ENCODE measurements at regions not wholly inside any gene's neighbourhood (a gene's known extent, or its start where the extent isn't known, plus 50 kb on each side); places are given as distances from the start of the nearest gene placed in this dataset.

DNA sequence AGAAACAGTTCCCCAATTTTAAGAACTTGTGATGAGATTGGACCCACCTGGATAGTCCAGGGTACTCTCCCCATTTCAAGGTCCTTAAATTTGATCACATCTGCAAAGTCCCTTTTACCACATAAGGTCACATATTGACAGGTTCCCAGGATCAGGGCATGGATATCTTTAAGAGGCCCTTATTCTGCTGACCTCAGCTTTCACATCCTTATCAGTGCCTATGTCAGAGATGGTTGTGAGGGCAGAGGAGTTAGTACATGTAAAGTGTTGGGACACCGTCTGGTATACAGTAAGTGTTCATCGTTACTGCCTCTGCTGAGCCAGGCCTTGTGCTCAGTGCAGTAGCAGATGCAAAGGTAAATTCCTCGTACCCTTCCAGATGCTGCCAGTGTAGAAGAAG, 375.4 kb upstream of the ASIC2 start:
- no peaks in the 10 kb centered on the region for H3K79me2 ChIP-seq (ENCODE audit: insufficient read depth, low read length)
- H3K36me3 ChIP-seq (ENCODE audit: insufficient read depth, low read length), result no peaks in the 10 kb centered on the region
- no peaks in the 10 kb centered on the region for H3K27me3 ChIP-seq (ENCODE audit: insufficient read depth, low read length)
- TF ChIP-seq, protein P1, sequence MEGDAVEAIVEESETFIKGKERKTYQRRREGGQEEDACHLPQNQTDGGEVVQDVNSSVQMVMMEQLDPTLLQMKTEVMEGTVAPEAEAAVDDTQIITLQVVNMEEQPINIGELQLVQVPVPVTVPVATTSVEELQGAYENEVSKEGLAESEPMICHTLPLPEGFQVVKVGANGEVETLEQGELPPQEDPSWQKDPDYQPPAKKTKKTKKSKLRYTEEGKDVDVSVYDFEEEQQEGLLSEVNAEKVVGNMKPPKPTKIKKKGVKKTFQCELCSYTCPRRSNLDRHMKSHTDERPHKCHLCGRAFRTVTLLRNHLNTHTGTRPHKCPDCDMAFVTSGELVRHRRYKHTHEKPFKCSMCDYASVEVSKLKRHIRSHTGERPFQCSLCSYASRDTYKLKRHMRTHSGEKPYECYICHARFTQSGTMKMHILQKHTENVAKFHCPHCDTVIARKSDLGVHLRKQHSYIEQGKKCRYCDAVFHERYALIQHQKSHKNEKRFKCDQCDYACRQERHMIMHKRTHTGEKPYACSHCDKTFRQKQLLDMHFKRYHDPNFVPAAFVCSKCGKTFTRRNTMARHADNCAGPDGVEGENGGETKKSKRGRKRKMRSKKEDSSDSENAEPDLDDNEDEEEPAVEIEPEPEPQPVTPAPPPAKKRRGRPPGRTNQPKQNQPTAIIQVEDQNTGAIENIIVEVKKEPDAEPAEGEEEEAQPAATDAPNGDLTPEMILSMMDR (IDR thresholded peaks at IDR 0.05; ENCODE audit: extremely low read depth, low read depth, low read length), result no peak
- H3K4me3 ChIP-seq (ENCODE audit: insufficient read depth, low read length), result no peak overlapping the region
- H3K9me3 ChIP-seq (ENCODE audit: low read depth, low read length), result no peaks in the 10 kb centered on the region
- H2AFZ ChIP-seq (ENCODE audit: low read length), result no peak overlapping the region
- no peak overlapping the region for H3K4me2 ChIP-seq (ENCODE audit: insufficient read depth, low read length)
- no peak for DNase-seq (ENCODE audit: insufficient read length, low spot score, missing footprints)
- H3K4me1 ChIP-seq (ENCODE audit: insufficient read depth, low read length), result no peaks in the 10 kb centered on the region
- no peak overlapping the region for H3K27ac ChIP-seq (ENCODE audit: low read depth, low read length)
- no peaks in the 10 kb centered on the region for H4K20me1 ChIP-seq (ENCODE audit: insufficient read depth, low read length)

DNA sequence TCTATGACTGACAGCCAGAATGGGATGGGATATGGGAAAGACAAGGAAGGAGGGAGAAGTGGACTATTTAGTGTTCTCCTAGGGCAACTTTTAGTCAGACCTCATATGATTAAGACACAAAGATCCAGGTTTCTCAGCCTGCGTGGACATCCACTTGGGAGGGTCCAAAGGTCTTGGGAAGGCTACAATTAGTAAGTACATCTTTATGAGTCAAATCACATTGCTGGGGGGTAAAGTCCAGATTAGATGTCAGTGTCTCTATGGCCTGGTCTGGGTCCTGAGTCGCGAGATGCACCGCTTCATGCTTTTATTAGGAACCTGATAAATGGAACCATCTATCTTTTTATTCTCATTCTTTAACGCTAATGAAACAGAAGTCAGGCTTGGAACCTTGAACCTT, 378.4 kb upstream of the ASIC2 start:
- H3K27ac ChIP-seq (ENCODE audit: low read depth, low read length), result no peak overlapping the region
- H2AFZ ChIP-seq (ENCODE audit: low read length), result no peak overlapping the region
- H3K36me3 ChIP-seq (ENCODE audit: insufficient read depth, low read length), result no peaks in the 10 kb centered on the region
- H3K79me2 ChIP-seq (ENCODE audit: insufficient read depth, low read length), result no peaks in the 10 kb centered on the region
- no peaks in the 10 kb centered on the region for H3K9me3 ChIP-seq (ENCODE audit: low read depth, low read length)
- H4K20me1 ChIP-seq (ENCODE audit: insufficient read depth, low read length), result no peaks in the 10 kb centered on the region
- no peaks in the 10 kb centered on the region for H3K27me3 ChIP-seq (ENCODE audit: insufficient read depth, low read length)
- TF ChIP-seq, protein P1 (IDR thresholded peaks at IDR 0.05; ENCODE audit: extremely low read depth, low read depth, low read length), result no peak
- H3K4me2 ChIP-seq (ENCODE audit: insufficient read depth, low read length), result no peak overlapping the region
- DNase-seq (ENCODE audit: insufficient read length, low spot score, missing footprints), result no peak
- no peaks in the 10 kb centered on the region for H3K4me1 ChIP-seq (ENCODE audit: insufficient read depth, low read length)
- H3K4me3 ChIP-seq (ENCODE audit: insufficient read depth, low read length), result no peak overlapping the region

DNA sequence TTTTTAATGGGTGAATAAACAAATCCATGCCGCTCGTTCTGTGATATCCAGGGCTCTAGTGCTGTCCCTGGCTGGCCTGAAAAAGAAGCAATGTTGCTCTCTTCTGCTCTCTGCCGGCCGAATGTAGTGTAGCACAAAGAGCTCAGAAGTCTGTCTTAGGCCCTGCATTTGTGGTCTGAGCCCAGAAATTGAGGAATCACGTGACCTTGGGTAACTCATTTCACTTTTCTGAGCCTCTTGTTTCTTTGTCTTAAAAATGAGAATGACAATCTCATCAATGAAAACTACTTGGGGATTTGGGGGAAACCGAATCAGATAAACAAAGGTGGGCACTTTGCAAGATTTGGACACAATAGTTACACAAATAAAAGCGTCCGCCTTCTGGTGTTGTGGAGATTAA, 381.6 kb upstream of the ASIC2 start:
- H2AFZ ChIP-seq (ENCODE audit: low read length), result no peak overlapping the region
- TF ChIP-seq, protein P1 (IDR thresholded peaks at IDR 0.05; ENCODE audit: extremely low read depth, low read depth, low read length), result peak; percentile 62
- H3K9me3 ChIP-seq (ENCODE audit: low read depth, low read length), result no peaks in the 10 kb centered on the region
- H3K4me1 ChIP-seq (ENCODE audit: insufficient read depth, low read length), result no peaks in the 10 kb centered on the region
- no peaks in the 10 kb centered on the region for H3K36me3 ChIP-seq (ENCODE audit: insufficient read depth, low read length)
- H3K4me3 ChIP-seq (ENCODE audit: insufficient read depth, low read length), result no peak overlapping the region
- DNase-seq (ENCODE audit: insufficient read length, low spot score, missing footprints), result no peak
- H3K4me2 ChIP-seq (ENCODE audit: insufficient read depth, low read length), result no peak overlapping the region
- no peak overlapping the region for H3K27ac ChIP-seq (ENCODE audit: low read depth, low read length)
- H3K27me3 ChIP-seq (ENCODE audit: insufficient read depth, low read length), result no peaks in the 10 kb centered on the region
- H3K79me2 ChIP-seq (ENCODE audit: insufficient read depth, low read length), result no peaks in the 10 kb centered on the region
- H4K20me1 ChIP-seq (ENCODE audit: insufficient read depth, low read length), result no peaks in the 10 kb centered on the region

DNA sequence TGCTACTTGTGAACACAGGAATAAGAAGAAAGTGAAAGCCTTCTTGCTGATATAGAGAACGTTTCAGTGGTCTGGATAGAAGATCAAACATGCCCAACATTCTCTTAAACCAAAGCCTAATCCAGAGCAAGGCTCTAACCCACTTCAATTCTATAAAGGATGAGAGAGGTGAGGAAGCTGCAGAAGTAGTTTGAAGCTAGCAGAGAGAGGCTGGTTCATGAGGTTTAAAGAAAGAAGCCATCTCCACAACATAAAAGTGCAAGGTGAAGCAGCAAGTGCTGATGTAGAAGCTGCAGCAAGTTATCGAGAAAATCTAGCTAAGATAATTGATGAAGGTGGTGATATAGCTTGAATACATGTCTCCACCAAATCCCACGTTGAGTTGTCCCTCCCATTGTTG, 383.3 kb upstream of the ASIC2 start:
- H3K27me3 ChIP-seq (ENCODE audit: insufficient read depth, low read length), result no peaks in the 10 kb centered on the region
- DNase-seq (ENCODE audit: insufficient read length, low spot score, missing footprints), result no peak

More for the DNA sequence above, 383.3 kb upstream of the ASIC2 start:
- Histone ChIP-seq H3K36me3 (ENCODE audit: insufficient read depth, low read length) (no peaks in the 10 kb centered on the region), H4K20me1 (ENCODE audit: insufficient read depth, low read length) (no peaks in the 10 kb centered on the region), H2AFZ (ENCODE audit: low read length) (no peak overlapping the region), H3K27ac (ENCODE audit: low read depth, low read length) (no peak overlapping the region), H3K4me3 (ENCODE audit: insufficient read depth, low read length) (no peak overlapping the region), H3K4me1 (ENCODE audit: insufficient read depth, low read length) (no peaks in the 10 kb centered on the region), H3K79me2 (ENCODE audit: insufficient read depth, low read length) (no peaks in the 10 kb centered on the region), H3K9me3 (ENCODE audit: low read depth, low read length) (no peaks in the 10 kb centered on the region), H3K4me2 (ENCODE audit: insufficient read depth, low read length) (no peak overlapping the region)
- TF ChIP-seq, protein P1 (IDR thresholded peaks at IDR 0.05; ENCODE audit: extremely low read depth, low read depth, low read length), result no peak
